H1 (cell line): ENCODE measurements at regions not wholly inside any gene's neighbourhood (a gene's known extent, or its start where the extent isn't known, plus 50 kb on each side); places are given as distances from the start of the nearest gene placed in this dataset.

Source experiments
- EP300 ChIP-seq, 2 experiments: IDR thresholded peaks; 1 replicate in 1 of 2; 2 replicates in 1 of 2; pipeline ENCODE4 v1.6.1; 2011 to 2012; ENCODE audit warnings: low read depth in 2 of 2, low read length in 2 of 2, mild to moderate bottlenecking in 2 of 2, borderline replicate concordance in 1 of 2, inconsistent platforms in 1 of 2, moderate library complexity in 1 of 2
- MAFK ChIP-seq: IDR thresholded peaks from 2 replicates; pipeline ENCODE4 v1.6.1; 2012; ENCODE audit warnings: low read depth, mild to moderate bottlenecking, improper control_type of control experiment, low read length
- RNF2 ChIP-seq: fragments of 200-900, 300-1000 bp; sonication (generic); IDR thresholded peaks from 2 replicates; pipeline ENCODE4 v1.7.1; 2016; ENCODE audit warnings: borderline replicate concordance, low read depth, mild to moderate bottlenecking, antibody characterized with exemption, low read length; ENCODE audit not compliant: poor library complexity, severe bottlenecking; ENCODE audit errors: missing control alignments
- SAP30 ChIP-seq: fragments of 300-600 bp; sonication (generic); IDR thresholded peaks from 2 replicates; pipeline ENCODE4 v1.7.1; 2012; ENCODE audit warnings: low read length, moderate library complexity, mild to moderate bottlenecking, inconsistent platforms; ENCODE audit not compliant: insufficient read depth, insufficient replicate concordance
- SIRT6 ChIP-seq: IDR thresholded peaks from one replicate; pipeline ENCODE4 v1.7.1; 2012; ENCODE audit warnings: low read length, inconsistent platforms
- TCF12 ChIP-seq: IDR thresholded peaks from 2 replicates; pipeline ENCODE4 v1.6.1; 2011; ENCODE audit warnings: low read depth, mild to moderate bottlenecking, low read length
- TF ChIP-seq, protein P1 (sequence below): fragments of 300-600 bp; sonication (generic); IDR thresholded peaks from 2 replicates; pipeline ENCODE4 v1.7.1; 2012; ENCODE audit warnings: low read length, moderate library complexity, mild to moderate bottlenecking, inconsistent platforms; ENCODE audit not compliant: insufficient replicate concordance
- TF ChIP-seq, protein P2 (sequence below): IDR thresholded peaks from 2 replicates; pipeline ENCODE4 v1.6.1; 2012; ENCODE audit warnings: low read length, inconsistent platforms

DNA sequence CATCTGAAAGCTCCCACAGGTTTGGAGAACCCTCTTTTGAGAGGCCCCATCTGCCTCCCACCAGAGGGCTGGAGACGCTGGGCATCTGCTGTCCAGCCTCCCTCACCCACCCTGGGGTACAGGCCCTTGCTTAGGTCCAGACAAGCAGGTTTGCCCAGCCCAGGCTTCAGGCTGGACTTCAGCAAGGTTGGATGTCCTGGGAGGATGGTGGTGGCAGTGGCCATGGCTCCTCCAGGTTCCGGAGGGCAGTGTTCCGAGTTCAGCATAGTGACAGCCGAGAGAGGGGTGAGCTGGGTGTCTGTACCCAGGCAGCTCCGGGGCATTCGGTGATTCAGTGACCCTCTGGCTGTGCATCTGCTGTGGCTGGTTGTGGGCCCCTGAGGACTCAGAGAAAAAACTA, 58.2 kb upstream of the HDAC4 start (continued):
- TF ChIP-seq, protein P1, sequence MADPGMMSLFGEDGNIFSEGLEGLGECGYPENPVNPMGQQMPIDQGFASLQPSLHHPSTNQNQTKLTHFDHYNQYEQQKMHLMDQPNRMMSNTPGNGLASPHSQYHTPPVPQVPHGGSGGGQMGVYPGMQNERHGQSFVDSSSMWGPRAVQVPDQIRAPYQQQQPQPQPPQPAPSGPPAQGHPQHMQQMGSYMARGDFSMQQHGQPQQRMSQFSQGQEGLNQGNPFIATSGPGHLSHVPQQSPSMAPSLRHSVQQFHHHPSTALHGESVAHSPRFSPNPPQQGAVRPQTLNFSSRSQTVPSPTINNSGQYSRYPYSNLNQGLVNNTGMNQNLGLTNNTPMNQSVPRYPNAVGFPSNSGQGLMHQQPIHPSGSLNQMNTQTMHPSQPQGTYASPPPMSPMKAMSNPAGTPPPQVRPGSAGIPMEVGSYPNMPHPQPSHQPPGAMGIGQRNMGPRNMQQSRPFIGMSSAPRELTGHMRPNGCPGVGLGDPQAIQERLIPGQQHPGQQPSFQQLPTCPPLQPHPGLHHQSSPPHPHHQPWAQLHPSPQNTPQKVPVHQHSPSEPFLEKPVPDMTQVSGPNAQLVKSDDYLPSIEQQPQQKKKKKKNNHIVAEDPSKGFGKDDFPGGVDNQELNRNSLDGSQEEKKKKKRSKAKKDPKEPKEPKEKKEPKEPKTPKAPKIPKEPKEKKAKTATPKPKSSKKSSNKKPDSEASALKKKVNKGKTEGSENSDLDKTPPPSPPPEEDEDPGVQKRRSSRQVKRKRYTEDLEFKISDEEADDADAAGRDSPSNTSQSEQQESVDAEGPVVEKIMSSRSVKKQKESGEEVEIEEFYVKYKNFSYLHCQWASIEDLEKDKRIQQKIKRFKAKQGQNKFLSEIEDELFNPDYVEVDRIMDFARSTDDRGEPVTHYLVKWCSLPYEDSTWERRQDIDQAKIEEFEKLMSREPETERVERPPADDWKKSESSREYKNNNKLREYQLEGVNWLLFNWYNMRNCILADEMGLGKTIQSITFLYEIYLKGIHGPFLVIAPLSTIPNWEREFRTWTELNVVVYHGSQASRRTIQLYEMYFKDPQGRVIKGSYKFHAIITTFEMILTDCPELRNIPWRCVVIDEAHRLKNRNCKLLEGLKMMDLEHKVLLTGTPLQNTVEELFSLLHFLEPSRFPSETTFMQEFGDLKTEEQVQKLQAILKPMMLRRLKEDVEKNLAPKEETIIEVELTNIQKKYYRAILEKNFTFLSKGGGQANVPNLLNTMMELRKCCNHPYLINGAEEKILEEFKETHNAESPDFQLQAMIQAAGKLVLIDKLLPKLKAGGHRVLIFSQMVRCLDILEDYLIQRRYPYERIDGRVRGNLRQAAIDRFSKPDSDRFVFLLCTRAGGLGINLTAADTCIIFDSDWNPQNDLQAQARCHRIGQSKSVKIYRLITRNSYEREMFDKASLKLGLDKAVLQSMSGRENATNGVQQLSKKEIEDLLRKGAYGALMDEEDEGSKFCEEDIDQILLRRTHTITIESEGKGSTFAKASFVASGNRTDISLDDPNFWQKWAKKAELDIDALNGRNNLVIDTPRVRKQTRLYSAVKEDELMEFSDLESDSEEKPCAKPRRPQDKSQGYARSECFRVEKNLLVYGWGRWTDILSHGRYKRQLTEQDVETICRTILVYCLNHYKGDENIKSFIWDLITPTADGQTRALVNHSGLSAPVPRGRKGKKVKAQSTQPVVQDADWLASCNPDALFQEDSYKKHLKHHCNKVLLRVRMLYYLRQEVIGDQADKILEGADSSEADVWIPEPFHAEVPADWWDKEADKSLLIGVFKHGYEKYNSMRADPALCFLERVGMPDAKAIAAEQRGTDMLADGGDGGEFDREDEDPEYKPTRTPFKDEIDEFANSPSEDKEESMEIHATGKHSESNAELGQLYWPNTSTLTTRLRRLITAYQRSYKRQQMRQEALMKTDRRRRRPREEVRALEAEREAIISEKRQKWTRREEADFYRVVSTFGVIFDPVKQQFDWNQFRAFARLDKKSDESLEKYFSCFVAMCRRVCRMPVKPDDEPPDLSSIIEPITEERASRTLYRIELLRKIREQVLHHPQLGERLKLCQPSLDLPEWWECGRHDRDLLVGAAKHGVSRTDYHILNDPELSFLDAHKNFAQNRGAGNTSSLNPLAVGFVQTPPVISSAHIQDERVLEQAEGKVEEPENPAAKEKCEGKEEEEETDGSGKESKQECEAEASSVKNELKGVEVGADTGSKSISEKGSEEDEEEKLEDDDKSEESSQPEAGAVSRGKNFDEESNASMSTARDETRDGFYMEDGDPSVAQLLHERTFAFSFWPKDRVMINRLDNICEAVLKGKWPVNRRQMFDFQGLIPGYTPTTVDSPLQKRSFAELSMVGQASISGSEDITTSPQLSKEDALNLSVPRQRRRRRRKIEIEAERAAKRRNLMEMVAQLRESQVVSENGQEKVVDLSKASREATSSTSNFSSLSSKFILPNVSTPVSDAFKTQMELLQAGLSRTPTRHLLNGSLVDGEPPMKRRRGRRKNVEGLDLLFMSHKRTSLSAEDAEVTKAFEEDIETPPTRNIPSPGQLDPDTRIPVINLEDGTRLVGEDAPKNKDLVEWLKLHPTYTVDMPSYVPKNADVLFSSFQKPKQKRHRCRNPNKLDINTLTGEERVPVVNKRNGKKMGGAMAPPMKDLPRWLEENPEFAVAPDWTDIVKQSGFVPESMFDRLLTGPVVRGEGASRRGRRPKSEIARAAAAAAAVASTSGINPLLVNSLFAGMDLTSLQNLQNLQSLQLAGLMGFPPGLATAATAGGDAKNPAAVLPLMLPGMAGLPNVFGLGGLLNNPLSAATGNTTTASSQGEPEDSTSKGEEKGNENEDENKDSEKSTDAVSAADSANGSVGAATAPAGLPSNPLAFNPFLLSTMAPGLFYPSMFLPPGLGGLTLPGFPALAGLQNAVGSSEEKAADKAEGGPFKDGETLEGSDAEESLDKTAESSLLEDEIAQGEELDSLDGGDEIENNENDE: no peak
- TF ChIP-seq MAFK: no peak
- no peak for TF ChIP-seq RNF2
- TF ChIP-seq TCF12: no peak
- no peak for TF ChIP-seq SIRT6
- TF ChIP-seq EP300 (IDR thresholded peaks at IDR 0.05; ENCODE audit: borderline replicate concordance in 1 of 2, low read depth in 2 of 2, low read length in 2 of 2): no peak
- no peak for TF ChIP-seq SAP30
- TF ChIP-seq, protein P2, sequence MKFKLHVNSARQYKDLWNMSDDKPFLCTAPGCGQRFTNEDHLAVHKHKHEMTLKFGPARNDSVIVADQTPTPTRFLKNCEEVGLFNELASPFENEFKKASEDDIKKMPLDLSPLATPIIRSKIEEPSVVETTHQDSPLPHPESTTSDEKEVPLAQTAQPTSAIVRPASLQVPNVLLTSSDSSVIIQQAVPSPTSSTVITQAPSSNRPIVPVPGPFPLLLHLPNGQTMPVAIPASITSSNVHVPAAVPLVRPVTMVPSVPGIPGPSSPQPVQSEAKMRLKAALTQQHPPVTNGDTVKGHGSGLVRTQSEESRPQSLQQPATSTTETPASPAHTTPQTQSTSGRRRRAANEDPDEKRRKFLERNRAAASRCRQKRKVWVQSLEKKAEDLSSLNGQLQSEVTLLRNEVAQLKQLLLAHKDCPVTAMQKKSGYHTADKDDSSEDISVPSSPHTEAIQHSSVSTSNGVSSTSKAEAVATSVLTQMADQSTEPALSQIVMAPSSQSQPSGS: no peak
